IPS-18a (cell line): ENCODE measurements at regions not wholly inside any gene's neighbourhood (a gene's known extent, or its start where the extent isn't known, plus 50 kb on each side); places are given as distances from the start of the nearest gene placed in this dataset.

ENCODE experiments used
- H3K27ac ChIP-seq: one replicate; pipeline ENCODE4 v1.5.1; 2013; ENCODE audit warnings: low read length
- H3K27me3 ChIP-seq: one replicate; pipeline ENCODE4 v1.6.1; 2013; ENCODE audit warnings: mild to moderate bottlenecking, low read length; ENCODE audit not compliant: control insufficient read depth, insufficient read depth
- H3K36me3 ChIP-seq: one replicate; pipeline ENCODE4 v1.6.1; 2013; ENCODE audit warnings: low read depth, low read length; ENCODE audit not compliant: control insufficient read depth
- H3K4me1 ChIP-seq: one replicate; pipeline ENCODE4 v1.6.1; 2013; ENCODE audit warnings: low read depth, low read length; ENCODE audit not compliant: control insufficient read depth
- H3K4me3 ChIP-seq: one replicate; pipeline ENCODE4 v1.5.1; 2013; ENCODE audit warnings: low read length
- H3K9ac ChIP-seq: one replicate; pipeline ENCODE4 v1.6.1; 2013; ENCODE audit warnings: mild to moderate bottlenecking, low read length, moderate library complexity
- H3K9me3 ChIP-seq: one replicate; pipeline ENCODE4 v1.6.1; 2013; ENCODE audit warnings: low read depth, low read length; ENCODE audit not compliant: control insufficient read depth

GRCh38 chr20:4415281-4415680, 166.2 kb upstream of the ADRA1D start:
- Histone ChIP-seq H3K9me3 (no peaks in the 10 kb centered on the region), H3K27ac (no peak overlapping the region), H3K4me3 (no peak overlapping the region), H3K9ac (no peak overlapping the region), H3K36me3 (no peaks in the 10 kb centered on the region), H3K4me1 (no peaks in the 10 kb centered on the region), H3K27me3 (no peaks in the 10 kb centered on the region)

DNA sequence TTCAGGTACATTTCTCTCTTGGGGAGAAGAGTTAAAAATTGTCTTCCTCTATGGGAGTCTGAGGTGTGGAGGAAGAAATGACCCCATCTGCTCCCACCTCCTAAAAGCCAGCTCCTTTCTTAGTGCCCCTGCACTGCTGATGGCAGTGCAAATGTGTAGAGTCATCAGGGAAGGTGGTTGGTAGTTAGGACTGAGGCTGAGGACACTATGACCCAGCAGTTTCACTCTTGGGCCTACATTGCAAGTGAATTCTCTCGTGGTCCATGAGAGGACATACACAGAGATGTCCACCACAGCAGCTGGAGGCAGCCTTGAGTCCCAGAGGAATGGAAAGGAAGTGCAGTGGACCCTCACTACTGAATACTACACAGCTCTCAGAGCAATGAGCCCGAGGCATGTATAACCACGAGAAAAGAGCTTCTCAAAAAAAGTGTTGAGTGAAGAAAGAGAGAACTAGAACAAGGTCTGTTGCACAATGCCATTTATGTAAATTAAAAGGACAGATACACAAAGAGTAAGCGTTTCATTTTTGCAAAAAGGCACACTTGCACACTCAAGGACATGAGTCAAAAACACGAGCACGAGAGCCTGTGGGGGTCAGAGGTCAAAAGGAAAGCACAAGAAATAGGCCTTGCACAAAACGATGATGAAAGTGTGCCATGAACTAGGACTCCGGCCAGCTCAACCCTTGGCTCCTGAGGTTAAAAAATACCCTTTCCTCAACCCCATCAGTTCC, 164.4 kb upstream of the ADRA1D start:
- Histone ChIP-seq H3K9ac (no peak overlapping the region), H3K27ac (no peak overlapping the region), H3K27me3 (no peaks in the 10 kb centered on the region), H3K36me3 (no peaks in the 10 kb centered on the region), H3K4me1 (no peaks in the 10 kb centered on the region), H3K4me3 (no peak overlapping the region), H3K9me3 (no peaks in the 10 kb centered on the region)

GRCh38 chr20:4412216-4412615, 163.1 kb upstream of the ADRA1D start:
- Histone ChIP-seq H3K27me3 (no peaks in the 10 kb centered on the region), H3K4me3 (no peak overlapping the region), H3K9me3 (no peaks in the 10 kb centered on the region), H3K27ac (no peak overlapping the region), H3K9ac (no peak overlapping the region), H3K4me1 (no peaks in the 10 kb centered on the region), H3K36me3 (no peaks in the 10 kb centered on the region)

DNA sequence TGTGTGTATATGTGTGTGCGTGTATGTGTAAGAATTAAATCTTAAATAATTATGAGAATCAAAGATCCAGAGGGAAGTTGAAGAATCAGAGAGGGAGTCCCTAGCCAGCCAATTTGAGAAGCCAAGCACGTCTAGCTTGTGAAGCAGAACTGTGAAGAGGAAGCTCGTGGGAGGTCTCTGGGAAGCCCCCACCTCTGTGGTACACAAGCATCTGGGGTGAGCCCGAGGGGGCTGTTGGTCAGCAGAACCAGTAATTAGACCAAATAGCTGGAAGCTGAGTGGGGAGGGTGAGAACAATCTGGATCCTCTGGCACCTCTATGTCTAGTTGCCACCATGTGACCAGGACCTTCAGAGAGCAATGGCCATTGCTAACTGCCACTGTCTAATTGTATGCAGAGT, 162.7 kb upstream of the ADRA1D start:
- H3K9ac ChIP-seq: no peak overlapping the region
- no peaks in the 10 kb centered on the region for H3K36me3 ChIP-seq
- H3K4me1 ChIP-seq: no peaks in the 10 kb centered on the region
- no peaks in the 10 kb centered on the region for H3K27me3 ChIP-seq
- no peak overlapping the region for H3K4me3 ChIP-seq
- no peak overlapping the region for H3K27ac ChIP-seq
- H3K9me3 ChIP-seq: no peaks in the 10 kb centered on the region

DNA sequence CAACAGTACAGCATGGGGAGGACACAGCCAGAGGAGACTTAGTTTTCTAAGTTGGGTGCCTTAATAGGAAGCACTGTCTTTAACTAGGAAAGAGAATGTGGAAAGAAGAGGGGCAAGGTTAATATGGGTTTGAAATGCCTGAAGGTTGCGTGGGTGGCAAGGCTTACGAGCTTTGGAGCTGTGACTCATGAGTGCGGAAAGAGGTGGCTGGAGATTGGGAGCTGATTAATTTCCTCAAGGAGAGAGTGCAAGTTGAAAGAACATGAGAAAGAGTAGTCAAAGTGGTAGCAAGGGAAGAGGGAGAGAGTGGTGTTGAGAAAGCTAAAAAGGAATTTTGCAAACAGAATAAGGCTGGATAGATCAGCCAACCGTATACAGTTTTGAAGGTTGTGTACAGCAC, 157.5 kb upstream of the ADRA1D start:
- H3K27ac ChIP-seq: no peak overlapping the region
- H3K36me3 ChIP-seq: no peaks in the 10 kb centered on the region
- H3K4me1 ChIP-seq: no peaks in the 10 kb centered on the region
- H3K27me3 ChIP-seq: no peaks in the 10 kb centered on the region
- no peak overlapping the region for H3K9ac ChIP-seq
- H3K9me3 ChIP-seq: no peaks in the 10 kb centered on the region
- H3K4me3 ChIP-seq: no peak overlapping the region

DNA sequence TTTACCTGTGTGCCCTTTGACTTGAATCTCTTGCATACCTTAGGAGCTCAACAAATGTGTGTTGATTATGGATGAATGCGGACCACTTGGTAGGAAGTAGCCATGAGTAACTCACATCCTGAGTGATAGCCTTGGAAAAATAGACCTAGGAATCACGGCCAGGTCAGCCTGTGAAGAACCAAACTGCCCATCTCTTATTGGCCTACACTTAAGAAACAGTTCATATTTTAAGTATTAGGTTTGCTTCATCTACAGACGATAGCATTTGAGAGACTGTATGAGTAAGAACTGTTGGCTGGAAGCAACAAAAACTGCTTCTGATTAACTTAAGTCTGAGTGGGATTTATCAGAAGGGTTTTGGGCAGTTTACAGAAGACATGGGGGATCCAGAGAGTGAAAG, 152.5 kb upstream of the ADRA1D start:
- Histone ChIP-seq H3K27ac (no peak overlapping the region), H3K4me3 (no peak overlapping the region), H3K9me3 (no peaks in the 10 kb centered on the region), H3K4me1 (no peaks in the 10 kb centered on the region), H3K36me3 (no peaks in the 10 kb centered on the region), H3K9ac (no peak overlapping the region), H3K27me3 (no peaks in the 10 kb centered on the region)

DNA sequence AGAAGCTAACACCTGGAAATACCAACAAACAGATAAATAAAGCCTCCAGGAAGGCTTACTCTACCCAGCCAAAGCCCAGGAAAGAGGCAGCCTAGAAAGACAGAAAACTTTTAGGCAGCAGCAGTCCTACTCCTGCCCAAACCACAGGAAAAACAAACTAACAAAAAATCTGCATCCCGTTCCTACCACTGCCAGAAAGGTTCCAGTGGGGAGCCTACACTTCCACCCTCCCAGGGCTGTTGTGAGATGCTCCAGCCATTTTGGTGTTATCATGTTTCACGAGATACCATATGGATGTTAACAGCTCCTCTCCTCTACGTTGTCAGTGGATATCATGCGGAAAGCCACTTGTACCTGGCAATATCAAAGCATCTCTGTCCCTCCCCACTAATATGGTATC, 135.9 kb upstream of the ADRA1D start:
- Histone ChIP-seq H3K9me3 (no peaks in the 10 kb centered on the region), H3K9ac (no peak overlapping the region), H3K27ac (no peak overlapping the region), H3K4me3 (no peak overlapping the region), H3K27me3 (no peaks in the 10 kb centered on the region), H3K4me1 (peaks cover 8% of the 10 kb centered on the region), H3K36me3 (no peaks in the 10 kb centered on the region)

GRCh38 chr20:4383961-4384360, 134.9 kb upstream of the ADRA1D start:
- Histone ChIP-seq H3K27ac (no peak overlapping the region), H3K36me3 (no peaks in the 10 kb centered on the region), H3K27me3 (no peaks in the 10 kb centered on the region), H3K9ac (no peak overlapping the region), H3K4me1 (peaks cover 8% of the 10 kb centered on the region), H3K4me3 (no peak overlapping the region), H3K9me3 (no peaks in the 10 kb centered on the region)

DNA sequence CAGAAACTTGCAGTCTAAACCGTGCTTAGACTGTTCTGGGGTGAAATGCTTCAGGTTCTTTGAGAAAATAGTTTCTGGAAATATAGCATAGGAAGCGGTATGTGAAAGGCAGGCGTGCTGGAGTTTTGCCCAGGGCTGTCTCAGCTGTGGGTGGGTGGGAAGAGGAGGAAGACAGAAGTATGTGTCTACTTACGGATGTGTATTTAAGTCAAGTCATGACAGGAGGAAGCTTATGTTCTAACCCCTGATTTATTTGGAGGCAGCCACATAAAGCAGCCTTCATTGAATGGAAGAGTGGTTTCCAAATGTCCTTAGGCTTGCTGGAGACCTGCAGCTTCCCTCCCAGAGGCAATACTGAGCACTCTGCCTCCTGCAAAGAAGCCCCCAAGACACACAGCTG, 126.8 kb upstream of the ADRA1D start:
- Histone ChIP-seq H3K4me3 (no peak overlapping the region), H3K36me3 (no peaks in the 10 kb centered on the region), H3K9ac (no peak overlapping the region), H3K4me1 (no peaks in the 10 kb centered on the region), H3K9me3 (no peaks in the 10 kb centered on the region), H3K27ac (no peak overlapping the region), H3K27me3 (no peaks in the 10 kb centered on the region)

DNA sequence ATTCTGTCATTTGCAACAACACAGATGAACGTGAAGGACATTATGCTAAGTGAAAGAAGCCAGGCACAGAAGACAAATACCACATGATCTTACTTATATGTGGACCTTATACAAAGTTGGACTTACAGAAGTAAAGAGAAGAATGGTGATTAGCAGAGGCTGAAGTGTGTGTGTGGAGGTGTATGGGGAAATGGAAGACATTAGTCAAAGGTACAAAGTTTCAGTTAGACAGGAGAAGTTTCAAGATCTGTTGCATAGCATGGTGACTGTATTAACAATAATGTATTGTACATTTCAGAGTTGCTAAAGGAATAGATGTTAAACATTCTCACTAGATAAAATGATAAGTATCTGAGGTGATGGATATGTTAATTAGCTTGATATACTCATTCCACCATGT, 124.4 kb upstream of the ADRA1D start:
- H3K36me3 ChIP-seq: no peaks in the 10 kb centered on the region
- no peak overlapping the region for H3K4me3 ChIP-seq
- no peaks in the 10 kb centered on the region for H3K9me3 ChIP-seq
- no peaks in the 10 kb centered on the region for H3K4me1 ChIP-seq
- H3K9ac ChIP-seq: no peak overlapping the region
- no peak overlapping the region for H3K27ac ChIP-seq
- no peaks in the 10 kb centered on the region for H3K27me3 ChIP-seq

- Histone ChIP-seq H3K36me3 (no peaks in the 10 kb centered on the region), H3K27ac (no peak overlapping the region), H3K9me3 (no peaks in the 10 kb centered on the region), H3K4me3 (no peak overlapping the region), H3K4me1 (no peaks in the 10 kb centered on the region), H3K9ac (no peak overlapping the region), H3K27me3 (no peaks in the 10 kb centered on the region)
Measured at GRCh38 chr20:4371623-4372251, 122.7 kb upstream of the ADRA1D start.

DNA sequence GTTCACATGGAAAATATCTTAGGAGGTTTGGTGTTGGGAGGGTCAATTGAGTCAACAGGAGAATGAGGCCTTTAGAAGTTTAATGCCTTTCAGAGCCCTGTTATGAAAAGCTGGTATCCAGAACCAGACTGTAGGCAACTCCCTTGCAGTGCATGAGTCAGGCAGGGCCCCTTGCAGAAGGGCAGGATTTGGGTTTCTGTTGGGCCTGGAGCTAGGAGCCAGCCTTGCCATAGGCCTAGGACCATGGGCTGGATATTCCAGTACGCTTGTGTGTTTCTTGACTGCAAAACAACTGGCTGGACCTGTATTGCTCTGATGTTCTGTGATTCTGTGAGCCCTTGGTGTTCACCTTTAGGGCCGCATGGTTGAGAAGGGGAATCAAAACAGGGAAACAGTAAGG, 121.8 kb upstream of the ADRA1D start:
- H3K9ac ChIP-seq: no peak overlapping the region
- H3K27ac ChIP-seq: no peak overlapping the region
- H3K4me1 ChIP-seq: no peaks in the 10 kb centered on the region
- H3K36me3 ChIP-seq: no peaks in the 10 kb centered on the region
- H3K9me3 ChIP-seq: no peaks in the 10 kb centered on the region
- H3K27me3 ChIP-seq: no peaks in the 10 kb centered on the region
- H3K4me3 ChIP-seq: no peak overlapping the region
